NT2/D1 (cell line): ENCODE measurements at regions not wholly inside any gene's neighbourhood (a gene's known extent, or its start where the extent isn't known, plus 50 kb on each side); places are given as distances from the start of the nearest gene placed in this dataset.

ENCODE experiments used
- SUZ12 ChIP-seq: IDR thresholded peaks from 2 replicates; pipeline ENCODE4 v1.6.1; 2011; ENCODE audit not compliant: insufficient read length, insufficient read depth; ENCODE audit errors: extremely low read depth
- ZNF274 ChIP-seq: IDR thresholded peaks from 2 replicates; pipeline ENCODE4 v1.6.1; 2011; ENCODE audit warnings: mild to moderate bottlenecking, low read depth, low read length

GRCh38 chr21:27112186-27112585, 145.3 kb upstream of the ADAMTS5 start:
- TF ChIP-seq SUZ12: no peak
- no peak for TF ChIP-seq ZNF274
